ENCODE measurements at regions not wholly inside any gene's neighbourhood (a gene's known extent, or its start where the extent isn't known, plus 50 kb on each side); places are given as distances from the start of the nearest gene placed in this dataset.

GRCh38 chr12:13342971-13343370 lies 146.4 kb downstream of the EMP1 start:
- TF ChIP-seq CTCF (IDR thresholded peaks at IDR 0.05), result no peak
- DNase-seq (ENCODE audit: low spot score) (no peak), ATAC-seq (ENCODE audit: low FRiP score) (no peak)

- DNase-seq (ENCODE audit: low spot score) (no peak), ATAC-seq (ENCODE audit: low FRiP score) (no peak)
- TF ChIP-seq CTCF (IDR thresholded peaks at IDR 0.05), result no peak
Observed at GRCh38 chr12:13340149-13340548, 143.6 kb downstream of the EMP1 start.

GRCh38 chr12:13339538-13339937 lies 143.0 kb downstream of the EMP1 start:
- TF ChIP-seq CTCF (IDR thresholded peaks at IDR 0.05), result no peak
- DNase-seq (ENCODE audit: low spot score) (no peak), ATAC-seq (ENCODE audit: low FRiP score) (no peak)

- TF ChIP-seq CTCF (IDR thresholded peaks at IDR 0.05), result no peak
- DNase-seq (ENCODE audit: low spot score) (no peak), ATAC-seq (ENCODE audit: low FRiP score) (no peak)
Observed at GRCh38 chr12:13339091-13339490, 142.6 kb downstream of the EMP1 start.

GRCh38 chr12:13337791-13338190 lies 141.3 kb downstream of the EMP1 start:
- ATAC-seq (ENCODE audit: low FRiP score), result no peak
- DNase-seq (ENCODE audit: low spot score), result no peak
- TF ChIP-seq CTCF (IDR thresholded peaks at IDR 0.05), result no peak

- ATAC-seq (ENCODE audit: low FRiP score) (no peak), DNase-seq (ENCODE audit: low spot score) (no peak)
- TF ChIP-seq CTCF (IDR thresholded peaks at IDR 0.05), result no peak
Observed at GRCh38 chr12:13336216-13336615, 139.7 kb downstream of the EMP1 start.

GRCh38 chr12:13328535-13328934 lies 132.0 kb downstream of the EMP1 start:
- no peak for DNase-seq (ENCODE audit: low spot score)
- no peak for ATAC-seq (ENCODE audit: low FRiP score)
- TF ChIP-seq CTCF (IDR thresholded peaks at IDR 0.05), result no peak
